ENCODE measurements at regions not wholly inside any gene's neighbourhood (a gene's known extent, or its start where the extent isn't known, plus 50 kb on each side); places are given as distances from the start of the nearest gene placed in this dataset.

DNA sequence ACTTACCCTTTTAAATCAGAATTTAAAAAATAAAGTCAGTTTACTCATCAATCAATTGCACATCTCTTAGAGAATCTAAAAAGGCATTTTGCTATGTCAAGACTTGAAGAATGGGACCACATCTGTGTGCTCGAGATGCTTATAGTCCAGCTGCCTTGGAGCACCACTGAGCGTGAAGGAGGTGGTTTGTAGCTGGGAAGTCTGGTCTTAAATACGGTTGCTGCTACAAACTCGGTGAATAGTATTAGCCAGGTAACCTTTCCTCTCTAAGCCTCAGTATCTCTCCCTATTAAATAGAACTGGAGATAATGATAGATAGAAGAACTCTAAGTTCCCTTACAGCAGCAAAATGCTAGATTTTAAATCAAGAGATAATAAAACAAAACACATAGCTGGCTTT lies 289.7 kb downstream of the TRIB2 start:
- TF ChIP-seq, protein P1, sequence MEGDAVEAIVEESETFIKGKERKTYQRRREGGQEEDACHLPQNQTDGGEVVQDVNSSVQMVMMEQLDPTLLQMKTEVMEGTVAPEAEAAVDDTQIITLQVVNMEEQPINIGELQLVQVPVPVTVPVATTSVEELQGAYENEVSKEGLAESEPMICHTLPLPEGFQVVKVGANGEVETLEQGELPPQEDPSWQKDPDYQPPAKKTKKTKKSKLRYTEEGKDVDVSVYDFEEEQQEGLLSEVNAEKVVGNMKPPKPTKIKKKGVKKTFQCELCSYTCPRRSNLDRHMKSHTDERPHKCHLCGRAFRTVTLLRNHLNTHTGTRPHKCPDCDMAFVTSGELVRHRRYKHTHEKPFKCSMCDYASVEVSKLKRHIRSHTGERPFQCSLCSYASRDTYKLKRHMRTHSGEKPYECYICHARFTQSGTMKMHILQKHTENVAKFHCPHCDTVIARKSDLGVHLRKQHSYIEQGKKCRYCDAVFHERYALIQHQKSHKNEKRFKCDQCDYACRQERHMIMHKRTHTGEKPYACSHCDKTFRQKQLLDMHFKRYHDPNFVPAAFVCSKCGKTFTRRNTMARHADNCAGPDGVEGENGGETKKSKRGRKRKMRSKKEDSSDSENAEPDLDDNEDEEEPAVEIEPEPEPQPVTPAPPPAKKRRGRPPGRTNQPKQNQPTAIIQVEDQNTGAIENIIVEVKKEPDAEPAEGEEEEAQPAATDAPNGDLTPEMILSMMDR (IDR thresholded peaks at IDR 0.05 in 4 of 5, conservative IDR thresholded peaks at IDR 0.05 in 1 of 5): no peak
- TF ChIP-seq POLR2A (IDR thresholded peaks at IDR 0.05): no peak

All from gastrocnemius medialis (tissue), 4 donors.